H9 (cell line): ENCODE measurements at regions not wholly inside any gene's neighbourhood (a gene's known extent, or its start where the extent isn't known, plus 50 kb on each side); places are given as distances from the start of the nearest gene placed in this dataset.

Experiments used
- DNase-seq: peaks from one replicate; pipeline ENCODE4 v3.0.0-alpha.2; 2017
- H2AFZ ChIP-seq: one replicate; pipeline ENCODE4 v1.6.1; 2013; ENCODE audit warnings: mild to moderate bottlenecking, low read length, control low read depth, moderate library complexity
- H2AK5ac ChIP-seq: 2 replicates; pipeline ENCODE4 v1.6.1; 2013; ENCODE audit warnings: low read length, control low read depth, mixed read lengths; ENCODE audit not compliant: insufficient read length
- H2BK120ac ChIP-seq: one replicate; pipeline ENCODE4 v1.6.1; 2013; ENCODE audit warnings: low read depth, mild to moderate bottlenecking, low read length, control low read depth, inconsistent platforms; ENCODE audit not compliant: poor library complexity, severe bottlenecking
- H2BK12ac ChIP-seq: 2 replicates; pipeline ENCODE4 v1.6.1; 2013; ENCODE audit warnings: low read length, control low read depth, mixed read lengths, low read depth; ENCODE audit not compliant: insufficient read length
- H2BK15ac ChIP-seq: 2 replicates; pipeline ENCODE4 v1.6.1; 2013; ENCODE audit warnings: low read depth, low read length, control low read depth
- H2BK20ac ChIP-seq: one replicate; pipeline ENCODE4 v1.6.1; 2013; ENCODE audit warnings: low read depth, mild to moderate bottlenecking, low read length, control low read depth, inconsistent platforms; ENCODE audit not compliant: poor library complexity, severe bottlenecking
- H2BK5ac ChIP-seq: 2 replicates; pipeline ENCODE4 v1.6.1; 2013; ENCODE audit warnings: low read length, control low read depth, mixed read lengths; ENCODE audit not compliant: insufficient read length
- H3K14ac ChIP-seq: 2 replicates; pipeline ENCODE4 v1.6.1; 2013; ENCODE audit warnings: low read length, control low read depth; ENCODE audit not compliant: insufficient read depth
- H3K18ac ChIP-seq: 2 replicates; pipeline ENCODE4 v1.6.1; 2013; ENCODE audit warnings: low read depth, mild to moderate bottlenecking, mixed read lengths, low read length, control low read depth; ENCODE audit not compliant: insufficient read length
- H3K23ac ChIP-seq: 2 replicates; pipeline ENCODE4 v1.6.1; 2013; ENCODE audit warnings: low read length, control low read depth, mixed read lengths, low read depth; ENCODE audit not compliant: insufficient read length
- H3K23me2 ChIP-seq: 2 replicates; pipeline ENCODE4 v1.6.1; 2013; ENCODE audit warnings: low read depth, mild to moderate bottlenecking, mixed read lengths, low read length, control low read depth; ENCODE audit not compliant: insufficient read length, poor library complexity, severe bottlenecking
- H3K27ac ChIP-seq: 2 replicates; pipeline ENCODE4 v1.5.1; 2013; ENCODE audit warnings: low read length, control low read depth, mixed read lengths, low read depth; ENCODE audit not compliant: insufficient read length
- H3K27me3 ChIP-seq: 2 replicates; pipeline ENCODE4 v1.6.1; 2013; ENCODE audit warnings: low read length, control low read depth, inconsistent platforms; ENCODE audit not compliant: insufficient read depth
- H3K4ac ChIP-seq: 2 replicates; pipeline ENCODE4 v1.6.1; 2013; ENCODE audit warnings: low read depth, mild to moderate bottlenecking, control low read depth, inconsistent platforms, low read length, moderate library complexity
- H3K4me1 ChIP-seq: 2 replicates; pipeline ENCODE4 v1.6.1; 2013; ENCODE audit warnings: low read length, control low read depth, inconsistent platforms; ENCODE audit not compliant: insufficient read depth
- H3K4me2 ChIP-seq: 2 replicates; pipeline ENCODE4 v1.6.1; 2013; ENCODE audit warnings: low read length, control low read depth, mixed read lengths; ENCODE audit not compliant: insufficient read length, insufficient read depth
- H3K56ac ChIP-seq: 2 replicates; pipeline ENCODE4 v1.6.1; 2013; ENCODE audit warnings: low read depth, mild to moderate bottlenecking, mixed read lengths, low read length, control low read depth; ENCODE audit not compliant: insufficient read length
- H3K79me1 ChIP-seq: 2 replicates; pipeline ENCODE4 v1.6.1; 2013; ENCODE audit warnings: low read depth, mild to moderate bottlenecking, moderate library complexity, low read length, control low read depth, inconsistent platforms; ENCODE audit not compliant: insufficient read depth, poor library complexity, severe bottlenecking
- H3K79me2 ChIP-seq: 2 replicates; pipeline ENCODE4 v1.6.1; 2013; ENCODE audit warnings: low read length, control low read depth, inconsistent platforms; ENCODE audit not compliant: insufficient read depth
- H3K9ac ChIP-seq: 2 replicates; pipeline ENCODE4 v1.6.1; 2013; ENCODE audit warnings: low read length, control low read depth, mixed read lengths; ENCODE audit not compliant: insufficient read length; ENCODE audit errors: extremely low read depth
- H3K9me3 ChIP-seq: one replicate; pipeline ENCODE4 v1.6.1; 2013; ENCODE audit warnings: low read depth, low read length, inconsistent platforms; ENCODE audit not compliant: control insufficient read depth
- H3T11ph ChIP-seq: one replicate; pipeline ENCODE4 v1.6.1; 2013; ENCODE audit warnings: mild to moderate bottlenecking, low read length, control low read depth, inconsistent platforms
- H4K20me1 ChIP-seq: one replicate; pipeline ENCODE4 v1.6.1; 2013; ENCODE audit not compliant: control insufficient read depth, insufficient read length, insufficient read depth
- H4K5ac ChIP-seq: 2 replicates; pipeline ENCODE4 v1.6.1; 2013; ENCODE audit warnings: low read depth, mild to moderate bottlenecking, mixed read lengths, low read length, control low read depth; ENCODE audit not compliant: insufficient read length
- H4K8ac ChIP-seq: replicated peaks from 2 replicates; pipeline ENCODE4 v1.6.1; 2013; ENCODE audit warnings: low read length, control low read depth, mixed read lengths, low read depth; ENCODE audit not compliant: insufficient read length
- H4K91ac ChIP-seq: 2 replicates; pipeline ENCODE4 v1.6.1; 2013; ENCODE audit warnings: low read depth, mild to moderate bottlenecking, moderate library complexity, mixed read lengths, low read length, control low read depth; ENCODE audit not compliant: insufficient read length
- H3K27ac Mint-ChIP-seq, 3 experiments: 2 replicates in 2 of 3; 3 replicates in 1 of 3; pipeline ENCODE4 v1.8.0; 2020 to 2021; ENCODE audit warnings: mixed read lengths in 3 of 3, mild to moderate bottlenecking in 1 of 3, moderate library complexity in 1 of 3
- H3K27me3 Mint-ChIP-seq: 2 replicates; pipeline ENCODE4 v1.8.0; 2021; ENCODE audit warnings: low read depth, mild to moderate bottlenecking, moderate library complexity, mixed read lengths
- H3K36me3 Mint-ChIP-seq, 3 experiments: 2 replicates in 2 of 3; 3 replicates in 1 of 3; pipeline ENCODE4 v1.8.0; 2020 to 2021; ENCODE audit warnings: low read depth in 3 of 3, mixed read lengths in 3 of 3; ENCODE audit not compliant: insufficient read depth in 1 of 3
- H3K4me1 Mint-ChIP-seq, 2 experiments: 2 replicates each; pipeline ENCODE4 v1.8.0; 2020; ENCODE audit warnings: mixed read lengths in 2 of 2
- H3K4me3 Mint-ChIP-seq, 2 experiments: 2 replicates in 1 of 2; 3 replicates in 1 of 2; pipeline ENCODE4 v1.8.0; 2020 to 2021; ENCODE audit warnings: mild to moderate bottlenecking in 2 of 2, mixed read lengths in 2 of 2, moderate library complexity in 1 of 2
- H3K9me3 Mint-ChIP-seq, 2 experiments: 2 replicates in 1 of 2; 3 replicates in 1 of 2; pipeline ENCODE4 v1.8.0; 2020; ENCODE audit warnings: mild to moderate bottlenecking in 2 of 2, mixed read lengths in 2 of 2, moderate library complexity in 1 of 2
- CTCF ChIP-seq: fragments of 200-600 bp; sonication (generic); conservative IDR thresholded peaks from 3 replicates; pipeline ENCODE4 v1.8.0; 2021; ENCODE audit warnings: antibody characterized with exemption, mild to moderate bottlenecking
- WGBS: extraction: QIAGEN DNeasy Blood & Tissue Kit; methylation state at CpG from one replicate; pipeline ENCODE4 v1.1.7; 2013; ENCODE audit warnings: missing lambda C conversion rate, low lambda C conversion rate, mixed read lengths; ENCODE audit not compliant: insufficient read length; ENCODE audit errors: extremely low coverage; 5-methylcytosine and 5-hydroxymethylcytosine counted together

GRCh38 chr4:162403419-162403818 is 239.6 kb upstream of the FSTL5 start:
- no peak overlapping the region for H3K23ac ChIP-seq
- no peak overlapping the region for H3K27ac ChIP-seq
- H4K5ac ChIP-seq = no peak overlapping the region
- no peaks in the 10 kb centered on the region for H3K4me1 Mint-ChIP-seq
- no peaks in the 10 kb centered on the region for H3K4me1 ChIP-seq
- no peak for TF ChIP-seq CTCF
- no peak overlapping the region for H3T11ph ChIP-seq
- H4K20me1 ChIP-seq = no peaks in the 10 kb centered on the region
- no peak overlapping the region for H2AFZ ChIP-seq
- no peak overlapping the region for H2BK5ac ChIP-seq
- H3K9me3 Mint-ChIP-seq = no peaks in the 10 kb centered on the region
- H3K23me2 ChIP-seq = no peaks in the 10 kb centered on the region
- H4K91ac ChIP-seq = no peak overlapping the region
- H3K36me3 Mint-ChIP-seq = no peaks in the 10 kb centered on the region
- H2AK5ac ChIP-seq = no peak overlapping the region
- no peak overlapping the region for H3K18ac ChIP-seq
- no CpG with 5 or more reads among the region's 2 CpGs for WGBS
- H3K79me1 ChIP-seq = no peaks in the 10 kb centered on the region
- no peak overlapping the region for H3K4me2 ChIP-seq
- H2BK12ac ChIP-seq = no peak overlapping the region
- H3K27ac Mint-ChIP-seq = no peak overlapping the region
- H3K4me3 Mint-ChIP-seq = no peak overlapping the region
- no peaks in the 10 kb centered on the region for H3K9me3 ChIP-seq
- no peak overlapping the region for H2BK120ac ChIP-seq
- H3K27me3 Mint-ChIP-seq = no peaks in the 10 kb centered on the region
- H3K56ac ChIP-seq = no peak overlapping the region
- no peak overlapping the region for H2BK20ac ChIP-seq
- H4K8ac ChIP-seq = no peak overlapping the region
- H3K4ac ChIP-seq = no peak overlapping the region
- H3K79me2 ChIP-seq = no peaks in the 10 kb centered on the region
- no peak overlapping the region for H3K9ac ChIP-seq
- H3K14ac ChIP-seq = no peak overlapping the region
- H2BK15ac ChIP-seq = no peak overlapping the region
- H3K27me3 ChIP-seq = no peaks in the 10 kb centered on the region
- DNase-seq = no peak
